ENCODE measurements at regions not wholly inside any gene's neighbourhood (a gene's known extent, or its start where the extent isn't known, plus 50 kb on each side); places are given as distances from the start of the nearest gene placed in this dataset.

DNA sequence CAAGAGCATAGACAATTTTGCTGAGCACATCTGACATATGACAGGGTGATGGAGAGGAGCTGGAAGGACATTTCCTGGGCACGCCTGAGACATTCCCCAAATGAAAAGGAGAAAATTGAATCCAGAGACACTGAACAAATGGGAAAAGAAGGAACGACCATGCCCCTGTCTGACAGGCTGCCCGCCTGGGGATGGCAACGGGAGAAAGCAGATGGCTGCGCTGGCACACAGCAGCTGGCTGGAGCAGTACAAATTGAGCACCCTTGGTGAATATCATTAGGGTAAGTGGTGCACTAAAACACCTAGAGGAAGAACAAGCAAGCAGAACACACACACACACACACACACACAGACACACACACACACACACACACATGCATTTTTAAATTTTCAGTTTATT lies 174.3 kb upstream of the DUSP10 start:
- H2BK5ac ChIP-seq (ENCODE audit: low read depth, low read length): no peak overlapping the region
- H3K79me2 ChIP-seq (ENCODE audit: control insufficient read depth in 1 of 2, insufficient read depth in 2 of 2, low read length in 2 of 2): no peaks in the 10 kb centered on the region
- no peak overlapping the region for H3K23ac ChIP-seq (ENCODE audit: insufficient read length)
- no peak overlapping the region for H3K56ac ChIP-seq (replicated peaks; ENCODE audit: insufficient read length, low read depth, low read length)
- TF ChIP-seq BACH1 (IDR thresholded peaks at IDR 0.05; ENCODE audit: low read length): no peak
- TF ChIP-seq GTF2F1 (IDR thresholded peaks at IDR 0.05; ENCODE audit: borderline replicate concordance, low read depth, low read length): no peak
- no peak for TF ChIP-seq SP1 (IDR thresholded peaks at IDR 0.05; ENCODE audit: low read depth, low read length)
- no peak for TF ChIP-seq HDAC2 (IDR thresholded peaks at IDR 0.05; ENCODE audit: borderline replicate concordance in 1 of 2, low read depth in 2 of 2, low read length in 2 of 2)
- no peak for TF ChIP-seq TEAD4 (IDR thresholded peaks at IDR 0.05; ENCODE audit: low read depth, low read length)
- TF ChIP-seq, protein P1, sequence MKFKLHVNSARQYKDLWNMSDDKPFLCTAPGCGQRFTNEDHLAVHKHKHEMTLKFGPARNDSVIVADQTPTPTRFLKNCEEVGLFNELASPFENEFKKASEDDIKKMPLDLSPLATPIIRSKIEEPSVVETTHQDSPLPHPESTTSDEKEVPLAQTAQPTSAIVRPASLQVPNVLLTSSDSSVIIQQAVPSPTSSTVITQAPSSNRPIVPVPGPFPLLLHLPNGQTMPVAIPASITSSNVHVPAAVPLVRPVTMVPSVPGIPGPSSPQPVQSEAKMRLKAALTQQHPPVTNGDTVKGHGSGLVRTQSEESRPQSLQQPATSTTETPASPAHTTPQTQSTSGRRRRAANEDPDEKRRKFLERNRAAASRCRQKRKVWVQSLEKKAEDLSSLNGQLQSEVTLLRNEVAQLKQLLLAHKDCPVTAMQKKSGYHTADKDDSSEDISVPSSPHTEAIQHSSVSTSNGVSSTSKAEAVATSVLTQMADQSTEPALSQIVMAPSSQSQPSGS (IDR thresholded peaks at IDR 0.05; ENCODE audit: low read length): no peak
- no peak for TF ChIP-seq ZNF274 (IDR thresholded peaks at IDR 0.05; ENCODE audit: borderline replicate concordance, extremely low read depth, low read length)
- no peak for TF ChIP-seq POU5F1 (IDR thresholded peaks at IDR 0.05; ENCODE audit: low read depth, low read length)
- no peak for TF ChIP-seq HDAC6 (IDR thresholded peaks at IDR 0.05; ENCODE audit: low read depth, low read length)
- TF ChIP-seq CEBPB (IDR thresholded peaks at IDR 0.05; ENCODE audit: low read depth, low read length): no peak
- no peak for TF ChIP-seq SP2 (IDR thresholded peaks at IDR 0.05; ENCODE audit: low read length)
- TF ChIP-seq KDM4A (IDR thresholded peaks at IDR 0.05; ENCODE audit: low read depth, low read length, severe bottlenecking): no peak
- no peak for TF ChIP-seq BRCA1 (IDR thresholded peaks at IDR 0.05; ENCODE audit: low read depth, low read length)
- no peak for TF ChIP-seq JUN (IDR thresholded peaks at IDR 0.05; ENCODE audit: low read depth, low read length)
- no peak for TF ChIP-seq NRF1 (IDR thresholded peaks at IDR 0.05; ENCODE audit: low read depth, low read length)
- H3K9ac ChIP-seq (replicated peaks in 1 of 4; ENCODE audit: extremely low read depth in 1 of 4, low read depth in 3 of 4, low read length in 3 of 4): no peak overlapping the region
- no peak overlapping the region for H3K27ac ChIP-seq (ENCODE audit: low read depth, low read length)
- no peak overlapping the region for H3K4me3 ChIP-seq (ENCODE audit: extremely low read depth in 1 of 4, insufficient read depth in 2 of 4, low read depth in 3 of 4, low read length in 4 of 4)
- H4K5ac ChIP-seq (ENCODE audit: insufficient read length, low read depth, low read length): no peak overlapping the region
- H3K9me3 ChIP-seq (ENCODE audit: insufficient read depth in 2 of 2, low read depth in 1 of 2, low read length in 1 of 2): no peaks in the 10 kb centered on the region
- ChIA-PET CTCF (ENCODE audit: partially characterized antibody) (interaction anchor here (1.1 to 2.0 kb wide), 2 partner anchors 9 to 36 kb away, joined by 4 to 5 read pairs; no protein-coding TSS in a partner anchor), POLR2A (ENCODE audit: partially characterized antibody) (no interaction called here)
- H3K27me3 ChIP-seq (replicated peaks in 1 of 4; ENCODE audit: control insufficient read depth in 3 of 4, extremely low read depth in 1 of 4, insufficient read depth in 3 of 4, low read length in 3 of 4): no peaks in the 10 kb centered on the region
- H2BK12ac ChIP-seq (ENCODE audit: low read depth, low read length): no peak overlapping the region
- no peaks in the 10 kb centered on the region for H4K20me1 ChIP-seq (replicated peaks in 1 of 2; ENCODE audit: control insufficient read depth in 1 of 2, insufficient read depth in 2 of 2, low read length in 2 of 2)
- H3K36me3 ChIP-seq (ENCODE audit: control insufficient read depth in 2 of 4, insufficient read depth in 4 of 4, low read length in 3 of 4): no peaks in the 10 kb centered on the region
- H2BK20ac ChIP-seq (ENCODE audit: low read length): no peak overlapping the region
- no peak overlapping the region for H3K18ac ChIP-seq (ENCODE audit: extremely low read depth, low read length)
- H3K23me2 ChIP-seq (ENCODE audit: low read depth, low read length): no peaks in the 10 kb centered on the region
- no peak overlapping the region for H3K4me2 ChIP-seq (ENCODE audit: insufficient read depth in 1 of 2, low read depth in 2 of 2, low read length in 2 of 2)
- no peaks in the 10 kb centered on the region for H3K79me1 ChIP-seq (ENCODE audit: low read depth, low read length)
- no peak overlapping the region for H2AFZ ChIP-seq (ENCODE audit: low read length)
- no peak for DNase-seq (ENCODE audit: low read depth in 1 of 2, low spot score in 2 of 2)
- no peak overlapping the region for H2BK120ac ChIP-seq (replicated peaks; ENCODE audit: low read depth, low read length)
- no peak overlapping the region for H2BK15ac ChIP-seq (ENCODE audit: low read length)
- no peak overlapping the region for H4K8ac ChIP-seq (ENCODE audit: extremely low read depth, insufficient read depth, low read length)
- H3K14ac ChIP-seq (ENCODE audit: insufficient read length): no peak overlapping the region
- no peak overlapping the region for H3K4ac ChIP-seq (replicated peaks; ENCODE audit: insufficient read length, low read depth, low read length)
- WGBS, 2 experiments (ENCODE audit: extremely low coverage in 1 of 2, insufficient coverage in 1 of 2, insufficient read length in 1 of 2, insufficient replicate concordance in 2 of 2, low coverage in 1 of 2, low lambda C conversion rate in 2 of 2, missing lambda C conversion rate in 1 of 2): 98% methylated on average over 5 of the region's 5 CpGs; no CpG with 5 or more reads in 1 of the 2 experiments
- H2AK5ac ChIP-seq (ENCODE audit: low read depth, low read length): no peak overlapping the region
- no peak overlapping the region for H4K91ac ChIP-seq (replicated peaks; ENCODE audit: insufficient read length, low read length)
- no peak for FAIRE-seq
- H3K4me1 ChIP-seq (replicated peaks in 1 of 4; ENCODE audit: control insufficient read depth in 3 of 4, insufficient read depth in 4 of 4, low read length in 3 of 4): no peaks in the 10 kb centered on the region

All from H1 (cell line).